Endothelial cell of umbilical vein (primary cell): ENCODE measurements at regions not wholly inside any gene's neighbourhood (a gene's known extent, or its start where the extent isn't known, plus 50 kb on each side); places are given as distances from the start of the nearest gene placed in this dataset.

Experiments
- BruUV-seq: library from RNA; stranded (reverse); fragments of 400-500 nt; replicated peaks from 2 replicates; lab custom pipeline; 2021; lab: Mats Ljungman, UMichigan
- CTCF ChIA-PET: fragments of 300-600, 350-600 bp; sonication (Branson Sonifier 250); formaldehyde crosslinking; loops from one replicate; lab custom pipeline; 2021; ENCODE audit warnings: antibody characterized with exemption, inconsistent platforms; lab: Charles Lee
- POLR2A ChIA-PET: fragments of 300-600, 350-600 bp; sonication (Branson Sonifier 250); formaldehyde crosslinking; loops from one replicate; lab custom pipeline; 2021; ENCODE audit warnings: antibody characterized with exemption, inconsistent platforms; lab: Charles Lee
- DNase-seq: peaks from one replicate; pipeline ENCODE4 v3.0.0-alpha.2; 2011; ENCODE audit warnings: low read depth, low spot score
- FAIRE-seq: peaks from 2 replicates; lab custom pipeline; 2011; peaks lifted over from hg19 to GRCh38; lab: Jason Lieb, UNC
- H2AFZ ChIP-seq: 2 replicates; pipeline ENCODE4 v1.6.0; 2012; ENCODE audit warnings: low read depth, low read length, control low read depth, inconsistent platforms
- H3K27ac ChIP-seq: 2 replicates; pipeline ENCODE4 v1.5.1; 2011; ENCODE audit warnings: low read depth, mild to moderate bottlenecking, control low read depth, low read length, moderate library complexity; ENCODE audit not compliant: insufficient read depth
- H3K27me3 ChIP-seq, 2 experiments: 2 replicates each; pipeline versions ENCODE4 v1.6.0 to v1.6.1; 2011; ENCODE audit warnings: low read length in 2 of 2, mixed read lengths in 1 of 2; ENCODE audit not compliant: control insufficient read depth in 2 of 2, insufficient read depth in 2 of 2
- H3K36me3 ChIP-seq, 2 experiments: 2 replicates in 1 of 2; 3 replicates in 1 of 2; pipeline ENCODE4 v1.5.1; 2011; ENCODE audit warnings: low read length in 2 of 2, mild to moderate bottlenecking in 1 of 2, moderate library complexity in 1 of 2; ENCODE audit not compliant: control insufficient read depth in 2 of 2, insufficient read depth in 2 of 2; ENCODE audit errors: extremely low read depth in 1 of 2
- H3K4me1 ChIP-seq: 3 replicates; pipeline ENCODE4 v1.5.1; 2011; ENCODE audit warnings: mild to moderate bottlenecking, low read length; ENCODE audit not compliant: control insufficient read depth, insufficient read depth; ENCODE audit errors: extremely low read depth
- H3K4me2 ChIP-seq: 2 replicates; pipeline ENCODE4 v1.6.1; 2011; ENCODE audit warnings: low read length, control low read depth, mixed read lengths; ENCODE audit not compliant: insufficient read depth
- H3K4me3 ChIP-seq, 3 experiments: fragments of 200-600 bp in 1 of 3; sonication (generic), shearing (Covaris generic) in 1 of 3; replicated peaks in 1 of 3; 2 replicates each; pipeline ENCODE4 v1.5.1; 2011 to 2016; ENCODE audit warnings: control low read depth in 3 of 3, low read length in 3 of 3, mild to moderate bottlenecking in 2 of 3, inconsistent platforms in 1 of 3, low read depth in 1 of 3, moderate library complexity in 1 of 3; ENCODE audit not compliant: insufficient read depth in 1 of 3
- H3K79me2 ChIP-seq: 2 replicates; pipeline ENCODE4 v1.6.0; 2012; ENCODE audit warnings: low read length, inconsistent platforms; ENCODE audit not compliant: control insufficient read depth, insufficient read depth
- H3K9ac ChIP-seq: replicated peaks from 2 replicates; pipeline ENCODE3; 2011; ENCODE audit warnings: low read length, control low read depth; ENCODE audit not compliant: insufficient read depth; ENCODE audit errors: extremely low read depth
- H3K9me1 ChIP-seq: replicated peaks from 3 replicates; pipeline ENCODE4 v1.6.0; 2011; ENCODE audit warnings: mild to moderate bottlenecking, low read length; ENCODE audit not compliant: control insufficient read depth, insufficient read depth; ENCODE audit errors: extremely low read depth
- H3K9me3 ChIP-seq: replicated peaks from 2 replicates; pipeline ENCODE4 v1.5.1; 2012; ENCODE audit warnings: low read length, inconsistent platforms; ENCODE audit not compliant: control insufficient read depth, insufficient read depth
- H4K20me1 ChIP-seq: replicated peaks from 2 replicates; pipeline ENCODE3; 2011; ENCODE audit warnings: mild to moderate bottlenecking, low read length; ENCODE audit not compliant: control insufficient read depth, insufficient read depth; ENCODE audit errors: extremely low read depth
- CTCF ChIP-seq, 2 donors: IDR thresholded peaks; 1 replicate in 1 of 2; 2 replicates in 1 of 2; pipeline ENCODE4 v1.5.1; 2011; ENCODE audit warnings: low read length in 2 of 2, mild to moderate bottlenecking in 2 of 2, moderate library complexity in 2 of 2, control low read depth in 1 of 2, inconsistent platforms in 1 of 2, low read depth in 1 of 2; ENCODE audit not compliant: insufficient read depth in 1 of 2; ENCODE audit errors: extremely low read depth in 1 of 2
- EZH2 ChIP-seq: IDR thresholded peaks from 2 replicates; pipeline ENCODE4 v1.6.1; 2012; ENCODE audit warnings: borderline replicate concordance, low read depth, mild to moderate bottlenecking, moderate library complexity, low read length, inconsistent platforms; ENCODE audit not compliant: severe bottlenecking
- FOS ChIP-seq: IDR thresholded peaks from 2 replicates; pipeline ENCODE4 v1.6.1; 2011; ENCODE audit warnings: mild to moderate bottlenecking, low read length, moderate library complexity, borderline replicate concordance; ENCODE audit not compliant: insufficient read depth
- GATA2 ChIP-seq: IDR thresholded peaks from 2 replicates; pipeline ENCODE4 v1.7.0; 2011; ENCODE audit warnings: low read depth, mild to moderate bottlenecking, moderate library complexity, mixed read lengths, low read length; ENCODE audit not compliant: insufficient read length, insufficient read depth
- JUN ChIP-seq: IDR thresholded peaks from 2 replicates; pipeline ENCODE4 v1.6.1; 2011; ENCODE audit warnings: borderline replicate concordance, low read depth; ENCODE audit not compliant: insufficient read length, insufficient read depth
- MYC ChIP-seq: IDR thresholded peaks from one replicate; pipeline ENCODE4 v1.6.1; 2011; ENCODE audit warnings: mild to moderate bottlenecking, low read depth, low read length
- POLR2A ChIP-seq: IDR thresholded peaks from 2 replicates; pipeline ENCODE4 v1.6.1; 2012; ENCODE audit warnings: low read depth, mild to moderate bottlenecking, control low read depth, low read length
- POLR2AphosphoS5 ChIP-seq: IDR thresholded peaks from 2 replicates; pipeline ENCODE4 v1.6.1; 2012; ENCODE audit warnings: low read depth, mild to moderate bottlenecking, control low read depth, low read length, moderate library complexity; ENCODE audit not compliant: insufficient read depth
- dilution Hi-C: fragments of 300-500 bp; cut with MboI; formaldehyde crosslinking; loops from one replicate; pipeline ENCODE4 v1.15.0; 2019; ENCODE audit warnings: low sequenced_read_pairs; ENCODE audit not compliant: extremely low pct_ligation_motif_present
- intact Hi-C: fragments of 100-400 bp; cut with micrococcal nuclease; formaldehyde crosslinking; loops from one replicate; pipeline ENCODE4 v1.10.0; 2022
- TF ChIP-seq, protein P1 (sequence below): IDR thresholded peaks from 2 replicates; pipeline ENCODE4 v1.6.1; 2011; ENCODE audit not compliant: insufficient read depth, insufficient read length

DNA sequence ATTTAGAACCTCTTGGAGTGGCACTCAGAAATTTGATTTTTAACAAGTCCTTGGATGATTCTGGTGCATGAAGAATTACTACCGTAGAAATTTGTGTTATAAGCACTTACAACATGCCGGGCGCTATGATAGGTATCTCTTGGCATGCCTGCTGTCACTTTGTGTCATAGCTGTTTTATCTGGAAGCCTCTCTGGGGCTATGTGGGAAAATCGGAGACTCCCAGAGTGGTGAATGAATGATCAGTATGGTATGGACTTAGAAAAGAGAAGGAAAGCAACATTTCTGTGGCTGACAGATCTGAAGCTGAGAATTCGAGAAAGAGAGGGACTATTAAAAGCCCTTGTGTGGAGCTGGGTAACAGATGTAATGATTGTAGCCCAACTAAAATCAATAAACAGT is 177.4 kb upstream of the MAMLD1 start:
- TF ChIP-seq MYC (no peak), FOS (no peak), POLR2AphosphoS5 (no peak), JUN (no peak)
- H3K9me3 ChIP-seq, result no peaks in the 10 kb centered on the region
- no peak overlapping the region for H3K9ac ChIP-seq
- no peak for DNase-seq
- no peak overlapping the region for H2AFZ ChIP-seq
- H3K4me1 ChIP-seq, result peaks cover 3% of the 10 kb centered on the region
- intact Hi-C loops, result no loop called here
- BruUV-seq, result no TSS peak
- ChIA-PET CTCF (no interaction called here), POLR2A (no interaction called here)
- no peak overlapping the region for H3K27ac ChIP-seq
- dilution Hi-C loops, result no loop called here
- H4K20me1 ChIP-seq, result no peaks in the 10 kb centered on the region
- no peaks in the 10 kb centered on the region for H3K9me1 ChIP-seq
- H3K36me3 ChIP-seq, result no peaks in the 10 kb centered on the region
- no peaks in the 10 kb centered on the region for H3K79me2 ChIP-seq
- FAIRE-seq, result no peak
- no peaks in the 10 kb centered on the region for H3K27me3 ChIP-seq
- H3K4me3 ChIP-seq, result no peak overlapping the region
- no peak overlapping the region for H3K4me2 ChIP-seq

DNA sequence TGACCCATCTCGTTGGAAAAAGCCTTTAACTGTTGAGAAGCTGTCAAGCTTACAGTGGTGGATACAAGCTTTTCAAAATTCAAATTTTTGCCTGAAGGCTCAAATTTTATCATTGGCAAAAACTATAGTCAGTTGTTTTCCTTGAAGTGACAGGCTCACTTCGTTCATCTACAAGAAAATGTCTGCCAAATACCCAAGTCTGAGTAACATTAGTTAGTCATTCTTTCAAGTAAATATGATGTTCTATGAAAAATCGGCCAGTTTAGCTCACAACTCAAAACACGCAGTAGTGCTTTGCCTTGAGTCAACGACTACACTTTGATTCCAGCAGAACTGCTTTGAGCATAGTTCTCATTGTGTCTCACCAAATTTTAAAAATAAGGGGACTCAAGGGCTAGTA is 170.3 kb upstream of the MAMLD1 start:
- Histone ChIP-seq H3K27me3 (no peaks in the 10 kb centered on the region), H3K4me2 (no peak overlapping the region), H3K9me1 (no peaks in the 10 kb centered on the region), H3K79me2 (no peaks in the 10 kb centered on the region), H2AFZ (no peak overlapping the region), H3K9me3 (no peaks in the 10 kb centered on the region), H3K36me3 (no peaks in the 10 kb centered on the region), H4K20me1 (no peaks in the 10 kb centered on the region), H3K4me1 (no peaks in the 10 kb centered on the region), H3K4me3 (no peak overlapping the region), H3K9ac (no peak overlapping the region), H3K27ac (no peak overlapping the region)
- no TSS peak for BruUV-seq
- TF ChIP-seq EZH2, result no peak
- TF ChIP-seq GATA2, result no peak
- no peak for TF ChIP-seq POLR2AphosphoS5
- TF ChIP-seq CTCF (IDR thresholded peaks at IDR 0.05; ENCODE audit: extremely low read depth in 1 of 2, insufficient read depth in 1 of 2, low read depth in 1 of 2, low read length in 2 of 2), result no peak
- no peak for TF ChIP-seq MYC
- TF ChIP-seq POLR2A, result no peak
- TF ChIP-seq, protein P1, sequence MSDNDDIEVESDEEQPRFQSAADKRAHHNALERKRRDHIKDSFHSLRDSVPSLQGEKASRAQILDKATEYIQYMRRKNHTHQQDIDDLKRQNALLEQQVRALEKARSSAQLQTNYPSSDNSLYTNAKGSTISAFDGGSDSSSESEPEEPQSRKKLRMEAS, result no peak
- no peak for TF ChIP-seq JUN
- TF ChIP-seq FOS, result no peak
- ChIA-PET POLR2A (no interaction called here), CTCF (no interaction called here)
- FAIRE-seq (no peak), DNase-seq (no peak)
- dilution Hi-C loops, result no loop called here
- intact Hi-C loops, result no loop called here
